NCI-H2107 treated with DMSO at 0.1 percent for 48 hours (cell line): ENCODE measurements at regions not wholly inside any gene's neighbourhood (a gene's known extent, or its start where the extent isn't known, plus 50 kb on each side); places are given as distances from the start of the nearest gene placed in this dataset.
"Not testable (repeated sequence)": the region's sequence is repeated elsewhere in the genome, so short reads cannot be mapped to it uniquely, and the experiment has no call there.

ENCODE experiments used
- DNase-seq: peaks from one replicate; lab custom pipeline; 2025; ENCODE audit not compliant: unreplicated experiment; lab: John Stamatoyannopoulos, UW

DNA sequence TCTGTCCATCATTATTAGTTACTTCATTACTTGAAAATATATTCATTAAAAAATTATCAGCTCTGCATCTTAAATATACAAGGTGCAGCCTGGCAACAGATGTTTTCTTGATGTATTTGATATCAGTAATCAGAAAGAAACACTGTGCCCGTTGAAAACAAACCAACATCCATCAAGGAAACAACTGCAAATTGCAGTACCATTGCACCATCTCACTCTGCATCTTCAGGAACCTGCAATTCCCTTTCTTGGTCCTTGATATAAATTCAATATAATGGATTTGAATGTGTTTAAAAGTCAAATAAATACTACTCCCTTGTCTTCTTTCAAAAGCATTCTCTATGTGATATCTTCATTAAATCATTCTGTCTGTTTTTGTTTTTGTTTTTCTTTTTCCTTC, 1131.2 kb downstream of the FAM181B start:
- DNase-seq: no peak

DNA sequence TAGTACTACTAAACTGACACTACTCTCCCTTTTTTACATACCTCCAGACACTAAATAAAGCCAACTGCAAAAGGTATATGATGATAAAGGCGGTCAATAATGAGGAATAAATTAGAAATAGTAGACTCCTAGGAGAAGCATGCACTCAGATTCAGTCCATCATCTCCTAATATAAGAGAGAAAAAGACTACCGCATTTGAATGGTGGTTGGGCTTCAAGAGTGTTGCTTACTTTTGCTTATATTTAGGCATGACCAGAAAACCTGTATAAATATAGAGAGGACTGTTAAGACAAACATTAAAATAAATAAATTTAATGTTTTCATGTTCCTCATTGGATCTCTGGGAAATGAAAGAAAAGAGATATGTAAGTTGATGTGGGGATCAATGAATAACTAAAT, 1137.0 kb downstream of the FAM181B start:
- DNase-seq: no peak

- no peak for DNase-seq
Measured at GRCh38 chr11:81585390-81585933, 1148.2 kb downstream of the FAM181B start.

- DNase-seq: no peak
Measured at GRCh38 chr11:81579339-81579738, 1154.3 kb downstream of the FAM181B start.

- no peak for DNase-seq
Measured at GRCh38 chr11:81578571-81578970, 1155.1 kb downstream of the FAM181B start.

DNA sequence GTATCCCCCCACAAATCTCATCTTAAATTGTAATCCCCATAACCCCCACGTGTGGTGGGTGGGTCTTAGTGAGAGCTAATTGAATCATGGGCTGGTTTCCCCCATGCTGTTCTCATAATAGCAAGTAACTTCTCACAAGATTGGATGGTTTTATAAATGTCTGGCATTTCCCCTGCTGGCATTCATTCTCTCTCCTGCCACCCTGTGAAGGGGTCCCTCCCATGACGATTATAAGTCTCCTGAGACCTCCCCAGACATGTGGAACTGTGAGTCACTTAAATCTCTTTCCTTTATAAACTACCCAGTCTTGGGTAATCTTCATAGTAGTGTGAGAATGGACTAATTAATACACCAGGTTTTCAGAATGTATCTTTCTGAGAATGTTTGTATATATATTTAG, 1159.4 kb downstream of the FAM181B start:
- no peak for DNase-seq

GRCh38 chr11:81573367-81573766, 1160.3 kb downstream of the FAM181B start:
- DNase-seq: no peak

GRCh38 chr11:81570669-81571068, 1163.0 kb downstream of the FAM181B start:
- no peak for DNase-seq

DNA sequence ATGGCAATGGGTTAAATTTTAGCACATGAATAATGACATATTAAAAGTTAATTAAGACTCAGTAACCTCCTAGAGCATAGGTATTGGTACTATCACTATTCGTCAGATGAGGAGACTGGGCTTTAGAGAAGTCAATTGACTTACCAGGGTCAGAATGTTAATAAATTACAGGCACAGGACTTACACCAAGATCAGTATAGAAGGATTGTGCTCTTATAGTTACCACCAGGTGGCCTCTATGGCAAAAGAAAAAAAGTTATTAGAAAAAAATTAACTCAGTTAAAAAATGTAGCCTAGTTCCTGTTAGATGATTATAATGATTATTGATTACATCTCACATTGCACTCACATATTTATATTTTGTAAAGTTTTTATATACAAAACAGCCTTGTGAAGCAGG, 1163.7 kb downstream of the FAM181B start:
- no peak for DNase-seq

GRCh38 chr11:81568918-81569317, 1164.7 kb downstream of the FAM181B start:
- no peak for DNase-seq

DNA sequence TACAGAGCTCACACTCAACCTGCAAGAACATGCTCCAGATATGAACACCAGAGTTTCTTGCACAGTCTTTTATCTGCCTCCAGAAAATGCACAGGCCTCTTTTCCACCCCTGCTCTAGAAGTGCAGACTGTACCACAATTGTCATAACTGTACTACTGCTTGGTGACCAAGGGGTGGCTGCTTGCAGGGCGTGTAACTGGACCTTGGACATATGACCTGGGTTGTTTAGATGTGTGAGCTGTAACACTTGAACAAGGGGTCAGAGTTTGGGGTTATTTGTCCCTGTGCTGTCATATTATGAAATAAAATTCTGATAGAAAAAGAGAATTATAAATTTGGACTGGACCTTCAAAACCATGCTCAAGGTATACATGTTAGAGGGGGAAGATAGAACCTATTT, 1185.5 kb downstream of the FAM181B start:
- no peak for DNase-seq

DNA sequence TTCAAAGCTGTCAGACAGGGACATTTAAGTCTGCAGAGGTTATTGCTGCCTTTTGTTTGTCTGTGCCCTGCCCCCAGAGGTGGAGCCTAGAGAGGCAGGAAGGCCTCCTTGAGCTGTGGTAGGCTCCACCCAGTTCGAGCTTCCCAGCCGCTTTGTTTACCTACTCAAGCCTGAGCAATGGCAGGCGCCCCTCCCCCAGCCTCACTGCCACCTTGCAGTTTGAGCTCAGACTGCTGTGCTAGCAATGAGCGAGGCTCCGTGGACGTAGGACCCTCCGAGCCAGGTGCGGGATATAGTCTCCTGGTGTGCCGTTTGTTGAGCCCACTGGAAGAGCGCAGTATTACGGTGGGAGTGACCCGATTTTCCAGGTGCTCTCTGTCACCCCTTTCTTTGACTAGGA, 1193.9 kb downstream of the FAM181B start:
- DNase-seq: not testable (repeated sequence)

DNA sequence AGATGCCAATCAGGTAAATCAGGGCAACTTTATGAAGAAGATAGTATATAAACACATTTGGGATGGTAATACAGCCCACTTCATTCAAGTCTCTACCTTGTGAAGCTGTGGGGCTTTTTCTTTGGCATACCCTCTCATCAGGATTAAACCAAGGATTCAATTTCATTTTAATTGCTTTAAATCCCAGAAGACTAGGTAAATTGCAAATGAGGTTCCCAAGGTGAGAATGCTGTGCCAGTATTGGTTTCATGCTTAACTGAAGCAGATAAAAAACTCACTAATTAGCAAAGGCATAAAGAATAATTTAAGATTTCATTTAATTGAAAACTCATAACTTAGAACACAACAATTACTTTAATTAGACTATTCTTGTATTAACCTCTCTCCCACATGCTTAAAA, 1218.1 kb downstream of the FAM181B start:
- no peak for DNase-seq

DNA sequence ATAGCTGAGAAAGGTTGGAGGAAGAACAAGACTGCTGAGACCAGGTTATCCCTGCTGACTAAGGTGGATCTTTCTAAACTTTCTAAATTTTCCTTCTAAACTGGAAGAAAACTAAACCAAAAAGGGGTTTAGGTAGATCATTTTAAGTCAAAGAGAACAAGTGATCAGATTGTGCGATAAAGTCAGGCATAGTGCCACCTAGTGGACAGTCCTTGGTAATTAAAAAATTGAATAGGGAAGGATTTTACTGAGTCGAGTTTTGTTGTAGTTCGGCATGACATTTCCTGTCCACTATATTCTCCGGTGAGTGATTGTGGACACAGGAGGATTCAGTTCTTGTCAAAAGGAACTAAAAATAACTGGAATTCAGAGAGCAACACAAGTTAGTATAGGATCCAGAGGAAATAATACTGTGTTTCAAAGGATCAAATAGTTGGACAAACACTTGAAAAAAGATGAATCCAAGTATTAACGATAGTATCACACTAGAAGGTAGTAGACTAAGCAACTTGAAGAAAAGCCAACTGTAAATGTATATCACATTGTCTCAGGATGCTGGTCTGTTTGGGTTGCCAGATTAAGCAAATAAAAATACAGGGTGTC, 1236.4 kb downstream of the FAM181B start:
- no peak for DNase-seq

DNA sequence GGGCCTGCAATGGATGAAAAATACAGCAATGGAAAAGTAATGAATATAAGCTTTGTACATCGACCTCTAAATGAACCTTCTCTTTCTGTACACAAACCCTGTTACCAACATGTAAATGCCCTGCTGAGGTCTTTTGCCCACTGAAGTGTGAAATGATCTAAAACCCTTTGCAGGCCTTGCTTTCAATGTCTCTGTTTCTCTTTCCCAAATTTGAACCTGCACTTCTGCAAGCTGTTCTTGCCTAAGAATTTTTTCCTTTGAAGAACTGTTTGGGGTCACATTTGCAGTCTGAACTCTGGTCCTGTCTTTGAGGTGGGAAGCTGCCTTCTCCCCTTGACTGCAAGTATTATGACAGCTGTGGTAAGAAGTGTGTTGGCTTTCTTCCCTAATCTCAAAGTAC, 1237.1 kb downstream of the FAM181B start:
- DNase-seq: no peak

GRCh38 chr11:81495699-81496292, 1237.9 kb downstream of the FAM181B start:
- no peak for DNase-seq

GRCh38 chr11:81494431-81494830, 1239.2 kb downstream of the FAM181B start:
- DNase-seq: no peak

DNA sequence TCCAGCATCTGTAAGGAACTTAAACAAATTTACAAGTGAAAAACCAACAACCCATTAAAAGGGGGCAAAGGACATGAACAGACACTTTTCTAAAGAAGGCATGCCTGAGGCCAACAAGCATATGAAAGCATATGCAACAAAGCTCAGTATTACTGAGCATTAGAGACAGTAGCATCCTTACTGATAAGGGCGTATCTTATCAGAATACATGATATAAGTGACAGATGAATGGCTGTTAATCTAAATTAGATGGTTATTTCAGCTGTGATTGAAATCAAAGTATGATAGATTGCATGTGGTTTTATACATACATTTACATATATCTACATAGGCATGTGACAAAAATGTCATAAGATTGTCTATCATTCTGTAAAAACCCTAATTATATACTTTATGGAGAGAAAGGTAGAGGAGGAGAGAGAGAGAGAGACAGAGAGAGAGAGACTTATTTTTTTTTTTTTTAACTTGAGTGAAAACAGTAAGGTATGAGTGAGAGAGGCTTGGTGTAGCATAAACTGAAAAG, 1240.7 kb downstream of the FAM181B start:
- DNase-seq: no peak

DNA sequence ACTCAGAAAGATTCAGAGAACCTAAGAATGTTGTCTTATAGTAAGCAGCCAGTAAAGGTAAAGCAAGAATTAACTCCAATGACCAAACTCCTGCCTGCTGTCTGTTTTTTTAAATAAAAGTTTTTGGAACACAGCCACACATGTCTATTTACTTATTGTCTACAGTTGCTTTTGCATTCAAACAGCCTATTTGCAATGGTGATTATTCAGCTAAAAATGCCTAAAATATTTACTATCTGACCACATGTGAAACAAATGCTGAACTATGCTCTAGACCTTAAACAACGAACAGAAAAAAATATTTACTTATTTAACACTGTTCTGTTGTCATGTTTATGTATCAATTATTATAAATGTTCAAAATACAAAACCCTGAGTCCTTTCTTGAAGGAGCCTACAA, 1246.6 kb downstream of the FAM181B start:
- DNase-seq: no peak

DNA sequence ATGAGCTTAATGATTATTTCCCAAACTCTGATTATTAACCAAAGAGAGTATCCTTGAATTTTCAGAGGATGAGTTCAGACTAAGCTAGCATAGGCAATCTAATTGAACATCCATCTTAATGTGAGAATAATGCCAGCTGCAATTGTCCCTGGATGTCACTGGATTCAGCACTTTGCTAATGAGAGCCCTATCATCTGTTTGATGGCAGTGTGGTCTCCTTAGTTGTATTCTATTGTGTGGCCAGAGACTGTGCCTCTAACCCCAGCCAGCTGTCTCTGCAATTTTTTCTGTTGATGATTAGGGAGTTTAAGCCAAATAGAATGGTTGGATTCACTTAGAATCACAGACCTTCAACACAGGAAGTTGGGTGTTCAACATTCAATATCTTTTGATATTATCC, 1249.5 kb downstream of the FAM181B start:
- no peak for DNase-seq

- no peak for DNase-seq
Measured at GRCh38 chr11:81477277-81477676, 1256.4 kb downstream of the FAM181B start.

GRCh38 chr11:81476345-81476744, 1257.3 kb downstream of the FAM181B start:
- DNase-seq: no peak

GRCh38 chr11:81472646-81473045, 1261.0 kb downstream of the FAM181B start:
- no peak for DNase-seq
